GM21367 (cell line): ENCODE measurements at regions not wholly inside any gene's neighbourhood (a gene's known extent, or its start where the extent isn't known, plus 50 kb on each side); places are given as distances from the start of the nearest gene placed in this dataset.
"Not testable (repeated sequence)": the region's sequence is repeated elsewhere in the genome, so short reads cannot be mapped to it uniquely, and the experiment has no call there.

ENCODE experiments used
- ATAC-seq: cut with Tn5 transposase; IDR thresholded peaks from one replicate; pipeline ENCODE4 v1.9.1; 2021; ENCODE audit not compliant: unreplicated experiment

GRCh38 chr12:72148709-72149108, 123.5 kb upstream of the TRHDE start:
- ATAC-seq: no peak

DNA sequence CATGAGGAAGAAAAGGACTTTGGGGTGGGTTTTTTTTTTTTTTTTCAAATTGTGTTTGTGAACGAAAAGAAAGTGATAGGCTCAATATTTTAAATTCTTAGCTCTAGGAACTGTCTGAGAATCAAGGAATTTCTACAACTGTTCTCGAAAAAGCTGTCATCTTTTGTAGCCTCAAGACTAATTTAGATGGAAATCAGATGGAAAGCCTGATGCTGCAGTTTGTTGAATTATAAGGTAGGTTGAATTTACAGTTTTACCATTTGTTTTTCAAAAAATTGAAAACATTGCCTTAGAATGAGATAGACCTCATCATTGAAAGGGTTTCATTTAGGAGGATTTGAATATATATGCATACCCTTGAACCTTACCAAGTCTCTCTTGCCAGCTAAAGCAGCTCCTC, 109.3 kb upstream of the TRHDE start:
- ATAC-seq: no peak

DNA sequence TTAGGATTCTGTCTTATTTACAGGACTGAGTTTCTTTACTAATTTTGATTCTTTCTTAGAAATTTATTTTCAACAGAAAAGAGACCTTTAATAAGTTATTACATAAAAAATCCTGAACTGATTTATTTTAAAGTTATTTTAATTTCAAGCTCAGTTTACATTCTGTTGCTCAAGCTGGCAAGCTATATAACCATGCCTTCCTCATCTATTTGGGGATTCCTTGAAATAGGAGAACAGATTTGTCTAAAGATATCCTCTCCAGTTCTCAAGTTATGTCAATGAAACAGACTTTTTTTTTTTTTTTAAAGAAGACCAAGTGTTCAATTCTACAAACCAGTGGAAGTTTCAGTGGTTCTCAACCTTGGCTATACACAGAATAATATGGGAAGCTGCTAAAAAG, 103.3 kb upstream of the TRHDE start:
- no peak for ATAC-seq

DNA sequence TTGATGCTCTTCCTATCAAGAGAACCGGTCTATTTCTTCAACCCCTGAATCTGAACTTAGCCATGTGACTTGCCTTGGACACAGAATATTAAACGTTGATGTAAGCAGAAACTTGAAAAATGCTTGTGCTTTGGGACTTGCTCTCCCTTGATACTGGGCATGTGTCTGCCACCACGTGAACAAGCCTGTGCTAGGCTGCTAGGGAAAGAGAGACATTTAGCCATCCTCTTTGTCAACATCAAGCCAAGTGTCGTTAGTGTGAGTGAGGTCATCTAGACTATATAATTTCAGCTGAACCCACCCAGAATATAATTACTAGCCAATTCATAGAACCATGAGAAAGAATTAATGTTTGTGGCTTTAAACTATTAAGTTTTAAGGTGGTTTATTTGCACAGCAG, 98.2 kb upstream of the TRHDE start:
- ATAC-seq: no peak

DNA sequence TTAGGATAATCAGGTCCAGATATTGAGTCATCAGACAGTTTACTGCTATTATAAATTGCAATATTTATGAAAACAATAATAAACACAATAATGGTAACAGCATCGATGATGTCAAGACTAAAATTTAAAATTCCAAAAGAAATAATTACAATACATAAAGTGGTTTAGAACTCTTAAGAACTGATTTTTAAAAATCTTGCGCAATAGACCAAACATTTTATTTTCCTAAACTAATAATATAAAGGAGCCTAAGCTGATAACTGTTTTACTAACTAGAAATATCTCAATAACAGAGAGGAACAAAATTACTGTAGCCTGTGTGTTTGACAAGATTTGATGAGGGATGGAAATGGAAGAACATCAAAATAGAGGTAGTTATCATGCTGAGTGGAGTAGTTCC, 93.9 kb upstream of the TRHDE start:
- ATAC-seq: no peak

DNA sequence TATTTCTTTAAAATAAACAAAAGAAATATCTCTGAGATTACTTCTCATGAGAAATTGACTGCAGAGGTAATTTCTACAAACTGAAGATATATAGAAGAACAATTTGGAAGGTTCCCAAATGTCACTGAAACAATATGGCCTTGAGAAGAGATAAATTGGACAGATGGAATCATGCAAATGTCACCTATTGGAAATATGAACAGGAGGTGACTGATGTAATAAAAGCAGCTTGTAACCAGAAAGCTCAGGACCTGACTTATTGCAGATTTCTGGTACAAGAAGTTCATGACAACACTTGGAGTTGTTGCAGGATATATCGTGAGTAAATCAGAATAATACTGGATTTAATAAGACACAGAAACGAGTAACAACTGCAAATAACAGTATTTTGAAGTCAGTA, 93.3 kb upstream of the TRHDE start:
- no peak for ATAC-seq

GRCh38 chr12:72179841-72180240, 92.3 kb upstream of the TRHDE start:
- ATAC-seq: no peak

- ATAC-seq: not testable (repeated sequence)
Observed at GRCh38 chr12:72184971-72185533, 87.1 kb upstream of the TRHDE start.

DNA sequence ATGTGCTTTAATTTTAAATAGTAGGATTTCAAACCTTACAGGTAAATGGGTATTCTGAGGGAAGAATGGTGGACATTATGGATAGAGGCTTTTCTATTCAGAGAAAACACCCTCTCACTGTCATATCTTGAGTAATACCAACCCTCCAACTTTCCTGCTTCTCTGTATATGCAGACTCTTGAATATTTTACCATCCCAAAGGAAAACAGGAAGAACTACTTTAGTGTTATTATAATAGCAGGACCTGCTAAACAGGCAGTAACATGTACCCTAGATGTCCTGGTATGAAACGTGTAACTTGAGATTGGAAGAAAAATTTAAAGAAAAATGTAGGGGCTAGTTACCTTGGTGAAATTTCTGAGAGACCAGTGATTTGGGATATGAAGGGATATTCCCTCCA, 82.9 kb upstream of the TRHDE start:
- ATAC-seq: no peak

- ATAC-seq: no peak
Observed at GRCh38 chr12:72191761-72192160, 80.4 kb upstream of the TRHDE start.

DNA sequence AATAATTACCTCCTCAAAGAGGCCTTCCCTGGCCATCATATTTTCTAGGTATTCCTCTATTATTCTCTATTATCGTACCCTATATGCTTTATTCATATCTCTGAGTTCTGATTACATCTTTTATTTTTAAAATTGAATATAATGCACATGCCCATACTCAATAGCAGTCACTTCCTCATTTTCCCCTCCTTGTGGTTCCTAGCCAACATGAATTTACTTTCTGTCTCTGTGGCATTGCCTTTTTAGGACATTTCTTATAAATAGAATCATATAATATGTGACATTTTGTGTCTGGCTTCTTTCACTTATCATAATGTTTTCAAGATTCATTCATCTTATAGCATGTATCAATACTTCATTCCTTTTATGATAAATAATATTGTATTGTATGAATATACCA, 74.4 kb upstream of the TRHDE start:
- ATAC-seq: no peak

- no peak for ATAC-seq
Observed at GRCh38 chr12:72201457-72201856, 70.7 kb upstream of the TRHDE start.

GRCh38 chr12:72203764-72204335, 68.3 kb upstream of the TRHDE start:
- ATAC-seq: no peak

DNA sequence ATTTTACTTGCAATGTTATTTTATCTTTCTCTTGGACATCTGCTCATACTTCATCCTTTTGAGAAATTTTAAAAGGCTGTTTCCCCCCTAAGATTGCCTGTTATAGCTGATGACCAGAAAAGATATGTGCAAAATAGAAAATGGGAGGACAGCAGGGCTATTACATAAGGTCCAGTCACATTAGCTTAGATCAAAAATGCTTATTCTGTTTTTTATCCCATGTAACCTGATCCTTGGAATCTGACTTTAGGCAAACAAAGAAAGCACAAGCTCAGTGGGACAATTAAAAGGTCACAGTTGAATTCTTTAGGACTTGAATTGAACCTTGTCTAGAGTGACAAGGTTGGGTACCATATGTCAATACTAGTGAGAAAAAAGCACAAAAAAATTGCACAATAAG, 65.1 kb upstream of the TRHDE start:
- no peak for ATAC-seq

DNA sequence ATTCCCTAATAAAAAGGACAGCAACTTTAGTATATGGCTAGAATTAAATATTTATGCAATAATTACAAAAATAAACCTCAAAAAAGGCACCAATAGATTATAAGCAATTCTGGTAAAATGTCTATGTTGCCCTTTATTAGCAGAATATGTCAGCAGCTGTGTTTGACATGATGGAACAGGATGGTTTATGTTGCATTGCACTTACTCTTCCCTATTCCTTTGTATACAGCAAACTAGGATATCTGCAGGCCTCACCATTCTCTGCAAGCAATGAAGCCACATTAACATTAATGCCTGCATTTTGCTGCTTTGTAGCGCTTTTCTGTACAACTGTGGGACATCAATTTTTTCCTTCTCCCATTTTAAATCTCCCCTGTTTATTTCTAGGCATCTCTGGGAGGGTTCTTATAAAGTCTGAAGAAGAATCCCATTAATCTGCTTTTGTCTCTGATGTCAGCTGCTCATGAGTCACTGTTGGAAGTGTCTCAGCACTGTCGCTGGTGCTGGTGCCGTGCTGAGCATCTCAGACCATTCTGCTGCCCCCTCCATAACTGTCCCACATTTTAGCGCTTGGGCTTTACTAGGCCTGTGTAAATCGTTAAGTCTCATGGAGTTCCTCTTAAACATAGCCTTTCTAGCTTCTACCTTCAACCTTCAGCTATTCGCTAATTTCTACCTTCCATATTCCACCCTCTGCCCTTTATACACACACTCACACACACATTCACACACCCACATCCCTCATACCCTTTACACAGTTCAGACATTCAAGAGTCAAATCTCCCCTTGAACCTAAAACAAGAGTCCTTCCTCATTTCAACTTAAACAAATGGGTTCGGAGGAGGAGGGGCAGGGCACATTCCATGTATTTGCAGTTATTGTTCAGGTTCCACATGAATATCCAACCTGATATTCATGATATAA, 64.4 kb upstream of the TRHDE start:
- ATAC-seq: no peak

DNA sequence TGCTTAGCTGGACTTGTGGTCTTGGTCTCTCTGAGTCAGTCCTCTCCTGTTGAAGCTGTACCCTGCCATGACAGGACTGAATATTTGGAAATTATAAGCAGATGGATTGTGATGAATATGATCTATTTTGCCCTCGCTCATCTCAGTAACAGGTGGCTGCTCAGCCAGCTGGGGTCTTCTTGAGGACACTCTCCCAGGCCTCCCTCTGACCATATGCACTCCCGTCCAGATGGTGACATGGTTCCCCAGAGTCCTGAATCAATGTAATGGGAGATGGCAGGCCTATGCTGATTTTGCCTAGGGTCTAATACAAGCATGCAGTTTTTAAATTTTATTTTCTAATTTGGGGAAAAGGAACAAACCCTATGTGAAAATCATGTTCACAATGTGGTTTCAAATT, 63.1 kb upstream of the TRHDE start:
- no peak for ATAC-seq

DNA sequence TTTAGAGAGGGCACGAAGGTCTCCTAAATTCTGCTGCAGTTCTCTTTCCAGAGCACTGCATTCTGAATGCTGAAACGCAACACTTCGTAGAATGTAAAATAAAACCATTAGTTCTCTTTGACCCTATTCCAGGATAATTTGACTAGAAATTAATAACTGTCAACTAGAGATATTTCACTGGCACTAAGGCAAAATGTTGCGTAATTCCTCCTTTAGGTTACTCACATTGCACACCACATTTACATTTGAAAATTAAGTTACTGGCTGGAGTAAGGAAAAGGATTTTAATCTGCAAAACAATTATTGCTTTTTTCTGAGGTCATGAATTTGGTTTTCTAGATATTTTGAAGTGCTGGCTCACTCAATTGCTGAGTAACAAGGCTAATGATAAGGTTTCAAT, 58.0 kb upstream of the TRHDE start:
- ATAC-seq: no peak

DNA sequence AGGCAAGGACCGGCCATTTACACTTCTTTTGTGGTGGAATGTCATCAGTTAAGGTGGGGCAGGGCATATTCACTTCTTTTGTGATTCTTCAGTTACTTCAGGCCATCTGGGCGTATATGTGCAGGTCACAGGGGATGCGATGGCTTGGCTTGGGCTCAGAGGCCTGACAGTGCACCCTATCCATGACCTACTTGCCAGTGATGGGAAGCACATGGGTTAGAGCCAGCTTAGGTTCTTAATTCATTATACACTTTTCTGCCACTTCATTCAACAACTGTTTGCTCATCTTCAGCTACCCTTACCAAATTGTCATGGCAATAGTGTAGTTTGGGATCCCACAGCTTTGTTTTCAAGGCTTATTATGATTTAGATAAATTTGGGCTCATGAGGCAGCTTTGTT, 56.9 kb upstream of the TRHDE start:
- not testable (repeated sequence) for ATAC-seq

DNA sequence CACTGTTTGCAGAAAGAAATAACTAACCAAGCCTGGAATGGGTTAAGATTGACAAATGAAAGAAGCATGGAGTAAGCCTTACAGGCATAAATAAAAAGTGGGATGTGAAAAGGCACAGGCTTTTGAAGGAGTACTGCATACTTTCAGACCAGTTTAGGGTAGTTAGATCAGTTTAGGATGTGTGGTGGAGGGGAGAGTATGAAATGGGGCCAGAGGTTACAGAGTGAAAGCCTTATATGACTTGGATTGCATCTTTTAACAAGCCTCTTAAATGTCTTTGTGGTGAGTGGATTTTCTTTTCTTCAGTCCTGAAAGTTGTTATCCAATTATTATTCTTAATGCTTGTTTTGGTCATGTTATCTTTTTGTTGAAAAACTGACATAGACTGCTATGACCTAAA, 52.2 kb upstream of the TRHDE start:
- no peak for ATAC-seq
